Tibial artery (tissue), 4 donors: ENCODE measurements at regions not wholly inside any gene's neighbourhood (a gene's known extent, or its start where the extent isn't known, plus 50 kb on each side); places are given as distances from the start of the nearest gene placed in this dataset.

Source experiments
- DNase-seq, 2 donors: peaks; one replicate each; pipeline ENCODE4 v3.0.0-alpha.2; 2019
- H3K27ac ChIP-seq, 2 donors: fragments of 200-600 bp; sonication (generic) in 1 of 2; 1 replicate in 1 of 2; 2 replicates in 1 of 2; pipeline ENCODE4 v1.5.1; 2018 to 2019; ENCODE audit warnings: mild to moderate bottlenecking in 1 of 2
- H3K27me3 ChIP-seq, 2 donors: fragments of 200-600 bp; sonication (generic) in 1 of 2; one replicate each; pipeline versions ENCODE4 v1.5.1 to v1.6.0; 2016 to 2019
- H3K36me3 ChIP-seq, 3 donors: fragments of 200-600 bp; sonication (generic) in 2 of 3; one replicate each; pipeline ENCODE4 v1.5.1; 2016 to 2019; ENCODE audit warnings: mild to moderate bottlenecking in 2 of 3
- H3K4me1 ChIP-seq, 4 donors: fragments of 200-600 bp; sonication (generic) in 2 of 4; 1 replicate in 3 of 4; 2 replicates in 1 of 4; pipeline ENCODE4 v1.5.1; 2016 to 2019
- H3K4me3 ChIP-seq, 2 donors: fragments of 200-600 bp; sonication (generic) in 1 of 2; 1 replicate in 1 of 2; 2 replicates in 1 of 2; pipeline ENCODE4 v1.5.1; 2018 to 2019; ENCODE audit warnings: mild to moderate bottlenecking in 2 of 2
- H3K9me3 ChIP-seq, 3 donors: fragments of 200-600 bp; sonication (generic) in 1 of 3; one replicate each; pipeline ENCODE4 v1.5.1; 2016 to 2019
- CTCF ChIP-seq, 2 experiments: fragments of 200-600 bp in 1 of 2; fragments of 450-650 bp in 1 of 2; IDR thresholded peaks; one replicate each; pipeline ENCODE4 v1.5.1; 2017 to 2019; ENCODE audit warnings: antibody characterized with exemption in 2 of 2, mild to moderate bottlenecking in 1 of 2, moderate library complexity in 1 of 2
- intact Hi-C: fragments of 100-400 bp; cut with DNase I; formaldehyde crosslinking; loops from one replicate; pipeline ENCODE4 v1.15.0; 2023; ENCODE audit warnings: low total_unique reads

GRCh38 chr2:180472133-180472532 lies 465.0 kb upstream of the CWC22 start:
- Histone ChIP-seq H3K36me3 (no peaks in the 10 kb centered on the region), H3K27ac (no peak overlapping the region), H3K4me3 (no peak overlapping the region), H3K9me3 (no peaks in the 10 kb centered on the region), H3K27me3 (no peaks in the 10 kb centered on the region), H3K4me1 (no peaks in the 10 kb centered on the region)
- no peak for DNase-seq
- intact Hi-C loops = no loop called here
- no peak for TF ChIP-seq CTCF (IDR thresholded peaks at IDR 0.05)

GRCh38 chr2:180463608-180464007 lies 456.5 kb upstream of the CWC22 start:
- no peaks in the 10 kb centered on the region for H3K27me3 ChIP-seq
- H3K36me3 ChIP-seq = no peaks in the 10 kb centered on the region
- intact Hi-C loops = no loop called here
- no peak overlapping the region for H3K27ac ChIP-seq
- no peak for TF ChIP-seq CTCF (IDR thresholded peaks at IDR 0.05)
- no peak overlapping the region for H3K4me3 ChIP-seq
- DNase-seq = no peak
- H3K9me3 ChIP-seq = no peaks in the 10 kb centered on the region
- H3K4me1 ChIP-seq = no peaks in the 10 kb centered on the region

GRCh38 chr2:180461761-180462160 lies 454.7 kb upstream of the CWC22 start:
- TF ChIP-seq CTCF (IDR thresholded peaks at IDR 0.05) = no peak
- Histone ChIP-seq H3K4me3 (no peak overlapping the region), H3K9me3 (no peaks in the 10 kb centered on the region), H3K27me3 (no peaks in the 10 kb centered on the region), H3K27ac (no peak overlapping the region), H3K4me1 (no peaks in the 10 kb centered on the region), H3K36me3 (no peaks in the 10 kb centered on the region)
- intact Hi-C loops = no loop called here
- no peak for DNase-seq

- no peak for TF ChIP-seq CTCF (IDR thresholded peaks at IDR 0.05)
- H3K9me3 ChIP-seq = no peaks in the 10 kb centered on the region
- DNase-seq = no peak
- no peak overlapping the region for H3K4me3 ChIP-seq
- H3K4me1 ChIP-seq = no peaks in the 10 kb centered on the region
- H3K36me3 ChIP-seq = no peaks in the 10 kb centered on the region
- no peaks in the 10 kb centered on the region for H3K27me3 ChIP-seq
- H3K27ac ChIP-seq = no peak overlapping the region
- intact Hi-C loops = no loop called here
These were observed 449.7 kb upstream of the CWC22 start for GRCh38 chr2:180456801-180457200.

- H3K4me3 ChIP-seq = no peak overlapping the region
- intact Hi-C loops = no loop called here
- H3K27ac ChIP-seq = no peak overlapping the region
- TF ChIP-seq CTCF (IDR thresholded peaks at IDR 0.05) = no peak
- H3K4me1 ChIP-seq = no peaks in the 10 kb centered on the region
- no peak for DNase-seq
- no peaks in the 10 kb centered on the region for H3K27me3 ChIP-seq
- H3K9me3 ChIP-seq = no peaks in the 10 kb centered on the region
- H3K36me3 ChIP-seq = no peaks in the 10 kb centered on the region
These were observed 443.7 kb upstream of the CWC22 start for GRCh38 chr2:180450841-180451240.

- Histone ChIP-seq H3K27ac (no peak overlapping the region), H3K27me3 (no peaks in the 10 kb centered on the region), H3K36me3 (no peaks in the 10 kb centered on the region), H3K9me3 (no peaks in the 10 kb centered on the region), H3K4me1 (no peaks in the 10 kb centered on the region), H3K4me3 (no peak overlapping the region)
- no peak for DNase-seq
- TF ChIP-seq CTCF (IDR thresholded peaks at IDR 0.05) = no peak
- intact Hi-C loops = no loop called here
These were observed 442.2 kb upstream of the CWC22 start for GRCh38 chr2:180449171-180449915.
